GM12892 (cell line): ENCODE measurements at regions not wholly inside any gene's neighbourhood (a gene's known extent, or its start where the extent isn't known, plus 50 kb on each side); places are given as distances from the start of the nearest gene placed in this dataset.

ENCODE experiments used
- DNase-seq: peaks from one replicate; pipeline ENCODE4 v3.0.0; 2011; ENCODE audit not compliant: insufficient read length
- FAIRE-seq: peaks from 2 replicates; lab custom pipeline; 2011; peaks lifted over from hg19 to GRCh38; lab: Jason Lieb, UNC
- POLR2A ChIP-seq: IDR thresholded peaks from 2 replicates; pipeline ENCODE4 v1.6.1; 2011; ENCODE audit warnings: low read depth, low read length, control low read depth
- POLR2AphosphoS5 ChIP-seq: IDR thresholded peaks from 2 replicates; pipeline ENCODE4 v1.6.1; 2011; ENCODE audit warnings: low read depth, low read length, control low read depth
- TAF1 ChIP-seq: IDR thresholded peaks from 2 replicates; pipeline ENCODE4 v1.6.1; 2011; ENCODE audit warnings: low read depth, mild to moderate bottlenecking, control low read depth, low read length, borderline replicate concordance

DNA sequence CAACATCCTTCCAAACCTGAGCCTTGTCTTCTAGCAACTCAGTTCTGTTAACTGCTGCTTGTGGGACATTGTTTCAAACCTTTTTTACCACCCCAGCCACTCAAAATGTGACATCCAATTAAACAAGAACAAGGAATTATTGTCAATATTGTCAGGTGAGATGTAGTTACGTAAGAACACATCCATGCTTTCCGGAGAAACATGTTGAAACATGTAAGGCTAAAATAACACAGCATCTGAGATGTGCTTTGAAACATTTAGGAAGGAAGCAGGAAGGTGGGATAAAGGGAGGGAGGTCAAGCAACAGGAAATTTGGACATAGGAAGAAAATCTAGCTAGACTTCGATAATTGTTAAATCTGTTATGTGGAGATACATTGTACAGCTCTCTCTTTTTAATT is 50.9 kb upstream of the PRICKLE2 start:
- DNase-seq (no peak), FAIRE-seq (no peak)
- TF ChIP-seq POLR2AphosphoS5 (no peak), POLR2A (no peak), TAF1 (no peak)
